ENCODE measurements at regions not wholly inside any gene's neighbourhood (a gene's known extent, or its start where the extent isn't known, plus 50 kb on each side); places are given as distances from the start of the nearest gene placed in this dataset.
"Not testable (repeated sequence)": the region's sequence is repeated elsewhere in the genome, so short reads cannot be mapped to it uniquely, and the experiment has no call there.

DNA sequence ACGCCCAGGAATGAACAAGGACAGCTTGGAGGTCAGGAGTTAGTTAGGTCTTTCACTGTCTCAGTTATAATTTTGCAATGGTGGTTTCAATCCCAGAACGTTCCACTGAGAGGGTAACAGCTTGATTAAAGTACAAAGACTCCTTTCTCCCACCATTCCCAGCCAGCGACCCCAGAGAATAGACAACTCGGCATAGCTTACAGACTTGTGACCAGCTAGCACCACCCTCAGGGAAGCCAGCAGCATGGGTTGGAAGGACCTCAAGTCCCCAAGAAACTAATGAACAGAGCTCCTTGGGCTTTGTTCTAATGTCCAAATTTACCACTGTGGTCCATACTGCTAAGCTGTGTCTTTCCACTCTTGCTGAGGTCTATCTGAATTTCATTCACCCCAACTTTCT is 72.0 kb upstream of the MED14 start:
- intact Hi-C loops (cut with DNase I; ENCODE audit: low total_unique reads), result no loop called here
- Histone ChIP-seq H3K27ac (no peak overlapping the region), H3K9me3 (peaks cover 0 to 3% (median 0%) of the 10 kb centered on the region in 4 donors)

GRCh38 chrX:40808203-40808602 is 72.9 kb upstream of the MED14 start:
- no peak overlapping the region for H3K27ac ChIP-seq
- peaks cover 0 to 1% (median 0%) of the 10 kb centered on the region in 3 donors for H3K27me3 ChIP-seq
- intact Hi-C loops (cut with DNase I; ENCODE audit: low total_unique reads), result no loop called here
- 88 to 93% (median 90%) methylated on average over 2 of the region's 2 CpGs for WGBS, 5 donors
- H3K9me3 ChIP-seq, result peaks cover 0 to 3% (median 0%) of the 10 kb centered on the region in 4 donors
- no peak overlapping the region for H3K4me3 ChIP-seq
- H3K36me3 ChIP-seq, result no peaks in the 10 kb centered on the region
- DNase-seq, result no peak
- H3K4me1 ChIP-seq, result no peaks in the 10 kb centered on the region
- TF ChIP-seq POLR2AphosphoS5 (IDR thresholded peaks at IDR 0.05) (no peak), POLR2A (IDR thresholded peaks at IDR 0.05) (no peak), CTCF (IDR thresholded peaks at IDR 0.05) (no peak), EP300 (IDR thresholded peaks at IDR 0.05) (no peak)

More for the DNA sequence above, 72.0 kb upstream of the MED14 start:
- H3K4me3 ChIP-seq, result no peak overlapping the region
- no peak for DNase-seq
- TF ChIP-seq CTCF (IDR thresholded peaks at IDR 0.05) (no peak), POLR2AphosphoS5 (IDR thresholded peaks at IDR 0.05) (no peak), POLR2A (IDR thresholded peaks at IDR 0.05) (no peak), EP300 (IDR thresholded peaks at IDR 0.05) (no peak)
- H3K4me1 ChIP-seq, result no peaks in the 10 kb centered on the region
- H3K27me3 ChIP-seq, result no peaks in the 10 kb centered on the region
- WGBS, 5 donors, result 54 to 65% (median 62%) methylated on average over 2 to 4 of the region's 4 CpGs
- no peaks in the 10 kb centered on the region for H3K36me3 ChIP-seq

GRCh38 chrX:40809210-40809609 is 73.9 kb upstream of the MED14 start:
- Histone ChIP-seq H3K4me3 (no peak overlapping the region), H3K36me3 (no peaks in the 10 kb centered on the region), H3K27ac (no peak overlapping the region), H3K4me1 (no peaks in the 10 kb centered on the region), H3K9me3 (peaks cover 0 to 4% (median under 1%) of the 10 kb centered on the region in 4 donors), H3K27me3 (peaks cover 0 to 3% (median 0%) of the 10 kb centered on the region in 3 donors)
- intact Hi-C loops (cut with DNase I; ENCODE audit: low total_unique reads), result no loop called here
- DNase-seq, result no peak
- no peak for TF ChIP-seq EP300 (IDR thresholded peaks at IDR 0.05)
- no peak for TF ChIP-seq CTCF (IDR thresholded peaks at IDR 0.05)
- no peak for TF ChIP-seq POLR2AphosphoS5 (IDR thresholded peaks at IDR 0.05)
- no peak for TF ChIP-seq POLR2A (IDR thresholded peaks at IDR 0.05)

GRCh38 chrX:40815045-40815444 is 79.7 kb upstream of the MED14 start:
- DNase-seq; intact Hi-C loops (cut with DNase I; ENCODE audit: low total_unique reads); H3K27ac ChIP-seq; H3K27me3 ChIP-seq; H3K36me3 ChIP-seq; H3K4me1 ChIP-seq; H3K4me3 ChIP-seq: not testable (repeated sequence)
- H3K9me3 ChIP-seq, result peaks cover 0 to 20% (median 7%) of the 10 kb centered on the region in 4 donors

GRCh38 chrX:40816906-40817305 is 81.6 kb upstream of the MED14 start:
- Histone ChIP-seq H3K36me3 (no peaks in the 10 kb centered on the region), H3K4me3 (no peak overlapping the region), H3K27me3 (peaks cover 0 to 3% (median 0%) of the 10 kb centered on the region in 3 donors), H3K4me1 (no peaks in the 10 kb centered on the region), H3K27ac (no peak overlapping the region), H3K9me3 (peaks cover 0 to 20% (median 7%) of the 10 kb centered on the region in 4 donors)
- WGBS, 5 donors, result 60 to 87% (median 82%) methylated on average over 5 to 6 of the region's 6 CpGs
- intact Hi-C loops (cut with DNase I; ENCODE audit: low total_unique reads), result no loop called here
- TF ChIP-seq EP300 (IDR thresholded peaks at IDR 0.05) (no peak), CTCF (IDR thresholded peaks at IDR 0.05) (no peak), POLR2AphosphoS5 (IDR thresholded peaks at IDR 0.05) (no peak), POLR2A (IDR thresholded peaks at IDR 0.05) (no peak)
- no peak for DNase-seq
